Mesothelial cell of epicardium (in vitro differentiated cells): ENCODE measurements at regions not wholly inside any gene's neighbourhood (a gene's known extent, or its start where the extent isn't known, plus 50 kb on each side); places are given as distances from the start of the nearest gene placed in this dataset.

ENCODE experiments used
- DNase-seq, 2 experiments: peaks; one replicate each; pipeline ENCODE4 v3.0.0; 2021; ENCODE audit warnings: low spot score in 2 of 2; ENCODE audit not compliant: unreplicated experiment in 2 of 2
- H3K27ac Mint-ChIP-seq: 2 replicates; pipeline ENCODE4 v1.8.0; 2021; ENCODE audit warnings: mixed read lengths
- H3K27me3 Mint-ChIP-seq: 2 replicates; pipeline ENCODE4 v1.8.0; 2021; ENCODE audit warnings: low read depth, mixed read lengths
- H3K36me3 Mint-ChIP-seq: 2 replicates; pipeline ENCODE4 v1.8.0; 2021; ENCODE audit warnings: mixed read lengths
- H3K4me1 Mint-ChIP-seq: 2 replicates; pipeline ENCODE4 v1.8.0; 2021; ENCODE audit warnings: mixed read lengths
- H3K4me3 Mint-ChIP-seq: 2 replicates; pipeline ENCODE4 v1.8.0; 2021; ENCODE audit warnings: mild to moderate bottlenecking, moderate library complexity, mixed read lengths
- H3K9me3 Mint-ChIP-seq: 2 replicates; pipeline ENCODE4 v1.8.0; 2021; ENCODE audit warnings: mixed read lengths
- TF ChIP-seq, protein P1 (sequence below): fragments of 200-600 bp; sonication (generic); IDR thresholded peaks from one replicate; pipeline ENCODE4 v1.5.0; 2021; ENCODE audit warnings: antibody characterized with exemption; ENCODE audit not compliant: unreplicated experiment

DNA sequence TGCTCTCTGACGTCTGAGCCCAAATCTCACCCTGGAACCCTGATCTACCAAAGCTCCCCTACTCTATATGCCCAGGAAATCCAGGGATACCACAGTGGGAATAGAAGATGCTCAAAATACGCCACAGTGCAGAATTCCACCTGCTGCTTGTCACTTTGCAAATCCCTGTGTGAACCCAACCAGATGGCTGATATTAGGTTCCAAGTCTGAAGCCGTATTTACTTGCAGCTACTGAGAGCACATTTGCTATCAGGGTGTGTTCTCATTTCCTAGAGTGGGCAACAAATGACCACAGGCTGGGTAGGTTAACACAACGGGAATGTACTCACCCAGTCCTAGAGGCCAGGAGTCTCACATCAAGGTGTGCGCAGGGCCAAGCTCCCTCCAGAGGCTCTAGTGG lies 126.8 kb downstream of the MXRA5 start:
- no peak for DNase-seq
- Mint-ChIP-seq H3K36me3 (no peaks in the 10 kb centered on the region), H3K9me3 (peaks cover 12% of the 10 kb centered on the region), H3K27ac (no peak overlapping the region), H3K4me1 (peaks cover 1% of the 10 kb centered on the region), H3K27me3 (peaks cover 5% of the 10 kb centered on the region), H3K4me3 (no peak overlapping the region)
- TF ChIP-seq, protein P1, sequence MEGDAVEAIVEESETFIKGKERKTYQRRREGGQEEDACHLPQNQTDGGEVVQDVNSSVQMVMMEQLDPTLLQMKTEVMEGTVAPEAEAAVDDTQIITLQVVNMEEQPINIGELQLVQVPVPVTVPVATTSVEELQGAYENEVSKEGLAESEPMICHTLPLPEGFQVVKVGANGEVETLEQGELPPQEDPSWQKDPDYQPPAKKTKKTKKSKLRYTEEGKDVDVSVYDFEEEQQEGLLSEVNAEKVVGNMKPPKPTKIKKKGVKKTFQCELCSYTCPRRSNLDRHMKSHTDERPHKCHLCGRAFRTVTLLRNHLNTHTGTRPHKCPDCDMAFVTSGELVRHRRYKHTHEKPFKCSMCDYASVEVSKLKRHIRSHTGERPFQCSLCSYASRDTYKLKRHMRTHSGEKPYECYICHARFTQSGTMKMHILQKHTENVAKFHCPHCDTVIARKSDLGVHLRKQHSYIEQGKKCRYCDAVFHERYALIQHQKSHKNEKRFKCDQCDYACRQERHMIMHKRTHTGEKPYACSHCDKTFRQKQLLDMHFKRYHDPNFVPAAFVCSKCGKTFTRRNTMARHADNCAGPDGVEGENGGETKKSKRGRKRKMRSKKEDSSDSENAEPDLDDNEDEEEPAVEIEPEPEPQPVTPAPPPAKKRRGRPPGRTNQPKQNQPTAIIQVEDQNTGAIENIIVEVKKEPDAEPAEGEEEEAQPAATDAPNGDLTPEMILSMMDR, result no peak

DNA sequence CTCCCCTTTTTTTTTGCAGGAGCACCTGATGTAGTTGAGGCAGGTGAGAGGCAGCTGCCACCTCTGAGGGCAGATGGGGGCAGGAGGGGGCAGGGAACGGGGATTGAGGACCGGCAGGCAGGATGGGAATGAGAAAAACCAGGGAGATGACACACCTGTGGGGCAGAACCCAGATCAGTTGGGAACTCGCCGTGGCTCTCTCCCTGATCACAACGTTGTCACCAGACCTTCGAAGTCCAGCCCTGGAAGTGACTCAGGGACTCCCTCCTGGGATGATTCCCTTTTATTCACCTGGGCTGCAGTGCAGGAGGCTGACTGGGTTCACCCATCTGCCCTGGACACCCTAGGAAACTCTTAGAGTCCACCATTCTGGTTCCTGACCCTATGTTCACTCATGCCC lies 127.2 kb downstream of the MXRA5 start:
- Mint-ChIP-seq H3K4me3 (no peak overlapping the region), H3K4me1 (peaks cover 1% of the 10 kb centered on the region), H3K27ac (no peak overlapping the region), H3K27me3 (peaks cover 5% of the 10 kb centered on the region), H3K36me3 (no peaks in the 10 kb centered on the region), H3K9me3 (peaks cover 12% of the 10 kb centered on the region)
- no peak for DNase-seq
- TF ChIP-seq, protein P1, result no peak

DNA sequence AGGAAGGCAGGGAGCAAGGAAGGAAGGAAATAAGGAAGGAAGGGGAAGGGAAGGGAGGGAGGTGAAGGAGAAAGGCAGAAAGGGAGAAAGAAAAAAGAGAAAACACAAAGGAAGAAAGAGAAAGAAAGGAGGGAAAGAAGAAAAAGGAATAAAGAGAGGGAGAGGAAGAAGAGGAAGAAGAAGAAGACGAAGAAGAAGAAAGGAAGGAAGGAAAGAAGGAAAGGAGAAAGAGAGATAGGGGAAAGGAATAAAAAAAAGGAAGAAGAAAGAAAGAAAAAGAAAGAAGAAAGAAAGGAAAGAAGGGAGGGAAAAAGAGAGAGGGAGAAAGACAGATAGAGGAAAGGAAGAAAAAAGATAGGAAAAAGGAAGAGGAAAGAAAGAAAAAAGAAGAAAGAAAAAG lies 128.0 kb downstream of the MXRA5 start:
- H3K27me3 Mint-ChIP-seq, result peaks cover 5% of the 10 kb centered on the region
- H3K4me1 Mint-ChIP-seq, result peaks cover 1% of the 10 kb centered on the region
- H3K27ac Mint-ChIP-seq, result no peak overlapping the region
- no peaks in the 10 kb centered on the region for H3K36me3 Mint-ChIP-seq
- H3K4me3 Mint-ChIP-seq, result no peak overlapping the region
- TF ChIP-seq, protein P1, result no peak
- DNase-seq, result no peak
- peaks cover 12% of the 10 kb centered on the region for H3K9me3 Mint-ChIP-seq

DNA sequence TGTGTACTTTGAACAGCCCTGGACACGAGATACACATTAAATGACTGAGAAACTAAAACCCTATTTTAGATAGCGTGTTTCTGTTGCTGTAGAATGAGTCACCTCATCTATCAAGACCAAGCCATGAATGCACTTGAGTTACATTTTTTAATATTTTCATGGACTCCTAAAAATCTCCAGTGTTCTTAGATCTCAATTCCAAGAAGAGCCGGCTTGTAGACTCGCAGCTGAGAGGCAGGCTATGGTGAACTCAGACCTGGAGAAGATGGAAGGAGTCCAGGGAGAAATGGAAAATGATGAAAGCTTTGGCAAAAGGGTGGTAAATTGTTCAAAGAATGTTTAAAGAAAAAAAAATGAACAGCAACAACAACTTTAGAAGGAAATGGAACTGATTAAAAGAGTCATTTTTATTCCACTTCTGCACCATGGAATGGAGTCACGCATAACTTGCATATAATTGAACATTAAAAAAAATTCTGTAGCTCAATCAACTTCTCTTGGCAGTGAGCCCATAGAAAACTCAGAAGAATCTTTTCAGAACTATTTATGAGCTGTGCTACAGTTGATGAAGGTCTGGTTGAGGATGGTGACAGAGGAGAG lies 129.8 kb downstream of the MXRA5 start:
- peaks cover 1% of the 10 kb centered on the region for H3K4me1 Mint-ChIP-seq
- H3K27me3 Mint-ChIP-seq, result peaks cover 5% of the 10 kb centered on the region
- TF ChIP-seq, protein P1, result no peak
- no peaks in the 10 kb centered on the region for H3K36me3 Mint-ChIP-seq
- no peak overlapping the region for H3K4me3 Mint-ChIP-seq
- no peak for DNase-seq
- H3K27ac Mint-ChIP-seq, result peak overlapping the region; percentile 24
- H3K9me3 Mint-ChIP-seq, result peaks cover 12% of the 10 kb centered on the region

DNA sequence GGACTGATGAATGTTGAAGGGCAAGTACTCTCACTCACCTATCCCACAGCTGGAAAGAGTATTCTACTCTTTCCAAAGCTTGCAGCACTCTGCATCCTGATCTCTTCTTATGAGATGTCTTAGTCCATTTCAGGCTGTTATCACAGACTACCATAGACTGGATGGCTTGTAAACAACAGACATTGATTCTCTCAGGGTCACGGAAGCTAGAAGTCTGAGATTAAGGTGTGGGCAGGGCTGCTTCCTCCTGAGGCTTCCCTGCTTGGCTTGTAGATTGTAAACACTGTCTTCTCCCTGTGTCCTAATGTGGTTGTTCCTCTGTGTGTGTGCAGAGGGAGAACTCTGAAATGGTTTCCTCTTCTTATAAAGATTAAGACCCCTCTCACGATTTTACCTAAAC lies 131.2 kb downstream of the MXRA5 start:
- no peaks in the 10 kb centered on the region for H3K4me1 Mint-ChIP-seq
- no peak overlapping the region for H3K27ac Mint-ChIP-seq
- no peak for DNase-seq
- H3K27me3 Mint-ChIP-seq, result peaks cover 6% of the 10 kb centered on the region
- no peak overlapping the region for H3K4me3 Mint-ChIP-seq
- no peaks in the 10 kb centered on the region for H3K36me3 Mint-ChIP-seq
- peaks cover 7% of the 10 kb centered on the region for H3K9me3 Mint-ChIP-seq
- TF ChIP-seq, protein P1, result no peak

DNA sequence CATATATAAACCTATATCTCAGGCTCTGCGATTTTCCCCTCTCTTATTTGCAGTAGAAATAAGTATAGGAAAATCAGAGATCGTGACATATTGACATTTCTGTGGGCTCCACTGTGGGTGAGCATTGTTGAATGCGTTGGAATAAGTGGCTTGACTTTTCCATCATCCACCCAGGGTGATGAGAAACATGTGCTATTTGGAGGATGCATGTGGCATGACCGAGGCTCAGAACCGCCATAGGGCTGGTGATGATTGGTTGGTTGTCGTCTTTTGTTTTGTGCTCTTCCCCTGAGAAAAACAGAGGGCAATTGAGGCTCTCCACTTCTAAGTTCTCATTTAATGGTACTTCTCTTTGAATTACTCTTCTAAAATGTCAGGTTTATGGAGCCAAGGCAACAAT lies 140.1 kb downstream of the MXRA5 start:
- peaks cover 2% of the 10 kb centered on the region for H3K27me3 Mint-ChIP-seq
- H3K9me3 Mint-ChIP-seq, result no peaks in the 10 kb centered on the region
- no peak for DNase-seq
- TF ChIP-seq, protein P1, result no peak
- no peak overlapping the region for H3K27ac Mint-ChIP-seq
- H3K4me1 Mint-ChIP-seq, result no peaks in the 10 kb centered on the region
- no peak overlapping the region for H3K4me3 Mint-ChIP-seq
- H3K36me3 Mint-ChIP-seq, result no peaks in the 10 kb centered on the region
